ENCODE measurements at regions not wholly inside any gene's neighbourhood (a gene's known extent, or its start where the extent isn't known, plus 50 kb on each side); places are given as distances from the start of the nearest gene placed in this dataset.

DNA sequence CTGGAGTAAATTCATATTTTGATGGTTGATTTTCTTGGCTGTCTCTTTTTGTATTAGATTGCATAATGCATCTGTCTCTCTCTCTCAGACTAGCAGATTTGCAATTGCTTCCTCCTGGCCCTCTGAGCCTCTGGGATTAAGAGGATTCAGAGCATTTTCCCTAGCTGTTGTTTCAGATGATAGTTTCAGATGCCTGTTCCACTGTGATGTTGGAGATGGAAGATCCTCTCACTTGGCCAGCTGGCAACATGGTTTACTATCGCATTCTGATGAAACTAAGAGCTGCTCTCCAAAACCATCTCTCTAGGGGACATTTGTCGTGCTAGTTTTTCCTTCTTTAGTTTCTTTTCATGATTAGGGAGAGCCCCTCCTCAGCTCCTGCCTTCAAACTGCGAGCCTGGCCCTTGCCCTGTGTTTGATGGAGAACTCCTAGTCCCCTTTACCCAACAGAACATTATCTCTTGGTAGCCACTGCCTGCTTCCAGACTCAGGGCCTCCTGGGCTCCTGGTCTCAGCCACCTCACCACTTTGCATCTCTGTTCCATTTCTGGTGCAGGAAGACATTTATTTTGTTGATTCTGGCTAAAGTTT, 244.6 kb downstream of the B3GLCT start:
- H3K9me3 ChIP-seq (ENCODE audit: control insufficient read depth, low read length) = no peaks in the 10 kb centered on the region

GRCh38 chr13:31452525-31452924, 252.8 kb downstream of the B3GLCT start:
- Mint-ChIP-seq H3K27ac (no peak overlapping the region), H3K4me3 (no peak overlapping the region), H3K9me3 (no peaks in the 10 kb centered on the region), H3K36me3 (ENCODE audit: low read depth) (no peaks in the 10 kb centered on the region), H3K4me1 (peaks cover 2% of the 10 kb centered on the region), H3K27me3 (ENCODE audit: insufficient read depth) (no peaks in the 10 kb centered on the region)
- H3K9me3 ChIP-seq (ENCODE audit: control insufficient read depth, low read length) = no peaks in the 10 kb centered on the region
- no peaks in the 10 kb centered on the region for H3K4me1 ChIP-seq (ENCODE audit: control insufficient read depth, insufficient read depth, low read length)
- no peak overlapping the region for H3K4me3 ChIP-seq (ENCODE audit: low read length)
- no peak for DNase-seq
- TF ChIP-seq CTCF (conservative IDR thresholded peaks at IDR 0.05) = peak; percentile 62
- H3K9ac ChIP-seq (ENCODE audit: extremely low read depth, low read length, poor library complexity, severe bottlenecking) = no peak overlapping the region
- 94% methylated on average over 2 of the region's 2 CpGs for WGBS, 2 experiments (ENCODE audit: insufficient coverage in 1 of 2, insufficient read length in 1 of 2)
- H3K27me3 ChIP-seq (ENCODE audit: control insufficient read depth, insufficient read depth, low read length, poor library complexity, severe bottlenecking) = no peaks in the 10 kb centered on the region
- no peak overlapping the region for H3K27ac ChIP-seq (ENCODE audit: low read depth, low read length)
- no peaks in the 10 kb centered on the region for H3K36me3 ChIP-seq (ENCODE audit: control insufficient read depth, insufficient read depth, low read length)

More for the DNA sequence above, 244.6 kb downstream of the B3GLCT start:
- H3K9ac ChIP-seq (ENCODE audit: extremely low read depth, low read length, poor library complexity, severe bottlenecking) = no peak overlapping the region
- Mint-ChIP-seq H3K4me1 (no peaks in the 10 kb centered on the region), H3K27me3 (ENCODE audit: insufficient read depth) (peaks cover 2% of the 10 kb centered on the region), H3K4me3 (no peak overlapping the region), H3K36me3 (ENCODE audit: low read depth) (no peaks in the 10 kb centered on the region), H3K9me3 (no peaks in the 10 kb centered on the region), H3K27ac (no peak overlapping the region)
- WGBS, 2 experiments (ENCODE audit: insufficient coverage in 1 of 2, insufficient read length in 1 of 2) = 93% methylated on average over 3 of the region's 3 CpGs
- H3K4me3 ChIP-seq (ENCODE audit: low read length) = no peak overlapping the region
- TF ChIP-seq CTCF (conservative IDR thresholded peaks at IDR 0.05) = no peak
- H3K27ac ChIP-seq (ENCODE audit: low read depth, low read length) = no peak overlapping the region
- H3K36me3 ChIP-seq (ENCODE audit: control insufficient read depth, insufficient read depth, low read length) = no peaks in the 10 kb centered on the region
- no peaks in the 10 kb centered on the region for H3K4me1 ChIP-seq (ENCODE audit: control insufficient read depth, insufficient read depth, low read length)
- no peaks in the 10 kb centered on the region for H3K27me3 ChIP-seq (ENCODE audit: control insufficient read depth, insufficient read depth, low read length, poor library complexity, severe bottlenecking)
- DNase-seq = no peak

GRCh38 chr13:31455581-31455980, 255.8 kb downstream of the B3GLCT start:
- no peaks in the 10 kb centered on the region for H3K27me3 Mint-ChIP-seq (ENCODE audit: insufficient read depth)
- no peak overlapping the region for H3K4me3 Mint-ChIP-seq
- peaks cover 15% of the 10 kb centered on the region for H3K9me3 ChIP-seq (ENCODE audit: control insufficient read depth, low read length)
- no peak overlapping the region for H3K27ac ChIP-seq (ENCODE audit: low read depth, low read length)
- no peaks in the 10 kb centered on the region for H3K36me3 Mint-ChIP-seq (ENCODE audit: low read depth)
- H3K4me1 Mint-ChIP-seq = peaks cover 5% of the 10 kb centered on the region
- no peak for TF ChIP-seq CTCF (conservative IDR thresholded peaks at IDR 0.05)
- no peak overlapping the region for H3K9ac ChIP-seq (ENCODE audit: extremely low read depth, low read length, poor library complexity, severe bottlenecking)
- H3K9me3 Mint-ChIP-seq = peaks cover 7% of the 10 kb centered on the region
- H3K27me3 ChIP-seq (ENCODE audit: control insufficient read depth, insufficient read depth, low read length, poor library complexity, severe bottlenecking) = no peaks in the 10 kb centered on the region
- no peak overlapping the region for H3K27ac Mint-ChIP-seq
- DNase-seq = no peak
- no peaks in the 10 kb centered on the region for H3K4me1 ChIP-seq (ENCODE audit: control insufficient read depth, insufficient read depth, low read length)
- no peaks in the 10 kb centered on the region for H3K36me3 ChIP-seq (ENCODE audit: control insufficient read depth, insufficient read depth, low read length)
- no peak overlapping the region for H3K4me3 ChIP-seq (ENCODE audit: low read length)
